SU-DHL-6 (cell line): ENCODE measurements at regions not wholly inside any gene's neighbourhood (a gene's known extent, or its start where the extent isn't known, plus 50 kb on each side); places are given as distances from the start of the nearest gene placed in this dataset.

Experiments used
- CTCF ChIP-seq: fragments of 200-600 bp; sonication (generic); IDR thresholded peaks from one replicate; pipeline ENCODE4 v1.5.1; 2017; ENCODE audit warnings: antibody characterized with exemption, mild to moderate bottlenecking, low read length, moderate library complexity; ENCODE audit not compliant: insufficient read depth, poor library complexity, severe bottlenecking
- EZH2phosphoT487 ChIP-seq: fragments of 200-600 bp; sonication (generic), shearing (Covaris generic); conservative IDR thresholded peaks from 2 replicates; pipeline ENCODE4 v1.6.1; 2018; ENCODE audit warnings: mild to moderate bottlenecking, antibody characterized with exemption, low read length, moderate library complexity, mixed read lengths

- TF ChIP-seq CTCF (no peak), EZH2phosphoT487 (no peak)
These were observed 309.9 kb upstream of the OPRM1 start for GRCh38 chr6:153729189-153729588.
